GM12878 (cell line): ENCODE measurements at regions not wholly inside any gene's neighbourhood (a gene's known extent, or its start where the extent isn't known, plus 50 kb on each side); places are given as distances from the start of the nearest gene placed in this dataset.
A peak's percentile ranks its signal among the peaks of the same experiment; 100 is the strongest.

Source experiments
- ASH2L ChIP-seq: fragments of 300-600, 200-600 bp; sonication (generic); IDR thresholded peaks from 2 replicates; pipeline ENCODE4 v1.6.1; 2017; ENCODE audit warnings: low read depth, mild to moderate bottlenecking, borderline replicate concordance
- BACH1 ChIP-seq: fragments of 450-650 bp; IDR thresholded peaks from 2 replicates; pipeline ENCODE4 v1.6.1; 2017; ENCODE audit warnings: mild to moderate bottlenecking, borderline replicate concordance
- CREB1 ChIP-seq: IDR thresholded peaks from 2 replicates; pipeline ENCODE4 v1.6.1; 2012; ENCODE audit warnings: low read depth, mild to moderate bottlenecking, inconsistent platforms
- EGR1 ChIP-seq, 2 experiments: IDR thresholded peaks; 1 replicate in 1 of 2; 2 replicates in 1 of 2; pipeline ENCODE4 v1.6.1; 2011 to 2012; ENCODE audit warnings: low read depth in 2 of 2, low read length in 2 of 2, borderline replicate concordance in 1 of 2, mild to moderate bottlenecking in 1 of 2, moderate library complexity in 1 of 2
- ETV6 ChIP-seq, 2 experiments: fragments of 450-650 bp in 1 of 2; IDR thresholded peaks in 1 of 2; conservative IDR thresholded peaks in 1 of 2; 2 replicates each; pipeline ENCODE4 v1.6.1; 2014; ENCODE audit warnings: antibody characterized with exemption in 1 of 2, borderline replicate concordance in 1 of 2, low read depth in 1 of 2, mild to moderate bottlenecking in 1 of 2, moderate library complexity in 1 of 2
- HDAC6 ChIP-seq: fragments of 200-600 bp; sonication (generic); IDR thresholded peaks from one replicate; pipeline ENCODE4 v1.8.0; 2017; ENCODE audit warnings: antibody characterized with exemption; ENCODE audit not compliant: unreplicated experiment
- HDGF ChIP-seq: fragments of 450-650 bp; IDR thresholded peaks from 2 replicates; pipeline ENCODE4 v1.6.1; 2016; ENCODE audit warnings: antibody characterized with exemption
- KAT2A ChIP-seq: conservative IDR thresholded peaks from 2 replicates; pipeline ENCODE4 v1.6.1; 2011; ENCODE audit warnings: low read depth, low read length; ENCODE audit not compliant: control insufficient read depth
- LARP7 ChIP-seq: fragments of 450-650 bp; IDR thresholded peaks from 2 replicates; pipeline ENCODE4 v1.6.1; 2017; ENCODE audit warnings: mild to moderate bottlenecking
- MTA3 ChIP-seq: IDR thresholded peaks from 2 replicates; pipeline ENCODE4 v1.6.1; 2012; ENCODE audit warnings: low read length, inconsistent platforms, borderline replicate concordance
- NBN ChIP-seq: fragments of 450-650 bp; IDR thresholded peaks from 2 replicates; pipeline ENCODE4 v1.6.1; 2016
- NFYB ChIP-seq: IDR thresholded peaks from 2 replicates; pipeline ENCODE4 v1.6.1; 2011; ENCODE audit warnings: low read depth, mild to moderate bottlenecking, low read length, improper control_type of control experiment, moderate library complexity; ENCODE audit not compliant: insufficient read depth
- NR2C2 ChIP-seq: IDR thresholded peaks from 2 replicates; pipeline ENCODE4 v1.6.1; 2011; ENCODE audit warnings: borderline replicate concordance, low read depth; ENCODE audit not compliant: control insufficient read depth, insufficient read length
- NR2F1 ChIP-seq: fragments of 450-650 bp; conservative IDR thresholded peaks from 2 replicates; pipeline ENCODE4 v1.6.1; 2017; ENCODE audit warnings: mild to moderate bottlenecking
- PAX5 ChIP-seq: IDR thresholded peaks from 2 replicates; pipeline ENCODE4 v1.6.1; 2011; ENCODE audit warnings: low read depth, low read length, borderline replicate concordance
- SMARCA5 ChIP-seq: fragments of 450-650 bp; IDR thresholded peaks from 2 replicates; pipeline ENCODE4 v1.6.1; 2017; ENCODE audit warnings: mild to moderate bottlenecking
- SREBF2 ChIP-seq: IDR thresholded peaks from 2 replicates; pipeline ENCODE4 v1.6.1; 2012; ENCODE audit warnings: mild to moderate bottlenecking, low read length
- TARDBP ChIP-seq: IDR thresholded peaks from 2 replicates; pipeline ENCODE4 v1.6.1; 2016; ENCODE audit warnings: borderline replicate concordance
- YY1 ChIP-seq: IDR thresholded peaks from 2 replicates; pipeline ENCODE4 v1.6.1; 2011; ENCODE audit warnings: low read depth, mild to moderate bottlenecking, low read length
- ZNF207 ChIP-seq: fragments of 450-650 bp; IDR thresholded peaks from 2 replicates; pipeline ENCODE4 v1.6.1; 2014; ENCODE audit warnings: antibody characterized with exemption, mild to moderate bottlenecking, borderline replicate concordance
- ZZZ3 ChIP-seq: IDR thresholded peaks from 2 replicates; pipeline ENCODE4 v1.6.1; 2011; ENCODE audit warnings: low read depth; ENCODE audit not compliant: control insufficient read depth, insufficient read length
- TF ChIP-seq, protein P1 (sequence below): IDR thresholded peaks from 2 replicates; pipeline ENCODE4 v1.6.1; 2012; ENCODE audit warnings: mild to moderate bottlenecking, low read depth, low read length
- TF ChIP-seq, protein P2 (sequence below): fragments of 450-650 bp; IDR thresholded peaks from 2 replicates; pipeline ENCODE4 v1.6.1; 2017; ENCODE audit warnings: mild to moderate bottlenecking, low read depth, inconsistent platforms; ENCODE audit not compliant: poor library complexity, severe bottlenecking
- TF ChIP-seq, protein P3 (sequence below): IDR thresholded peaks from 2 replicates; pipeline ENCODE4 v1.6.1; 2011; ENCODE audit warnings: low read depth, mild to moderate bottlenecking, low read length, moderate library complexity, borderline replicate concordance; ENCODE audit errors: extremely low read depth
- TF ChIP-seq, protein P4 (sequence below): fragments of 450-650 bp; IDR thresholded peaks from 2 replicates; pipeline ENCODE4 v1.6.1; 2016; ENCODE audit warnings: mild to moderate bottlenecking

DNA sequence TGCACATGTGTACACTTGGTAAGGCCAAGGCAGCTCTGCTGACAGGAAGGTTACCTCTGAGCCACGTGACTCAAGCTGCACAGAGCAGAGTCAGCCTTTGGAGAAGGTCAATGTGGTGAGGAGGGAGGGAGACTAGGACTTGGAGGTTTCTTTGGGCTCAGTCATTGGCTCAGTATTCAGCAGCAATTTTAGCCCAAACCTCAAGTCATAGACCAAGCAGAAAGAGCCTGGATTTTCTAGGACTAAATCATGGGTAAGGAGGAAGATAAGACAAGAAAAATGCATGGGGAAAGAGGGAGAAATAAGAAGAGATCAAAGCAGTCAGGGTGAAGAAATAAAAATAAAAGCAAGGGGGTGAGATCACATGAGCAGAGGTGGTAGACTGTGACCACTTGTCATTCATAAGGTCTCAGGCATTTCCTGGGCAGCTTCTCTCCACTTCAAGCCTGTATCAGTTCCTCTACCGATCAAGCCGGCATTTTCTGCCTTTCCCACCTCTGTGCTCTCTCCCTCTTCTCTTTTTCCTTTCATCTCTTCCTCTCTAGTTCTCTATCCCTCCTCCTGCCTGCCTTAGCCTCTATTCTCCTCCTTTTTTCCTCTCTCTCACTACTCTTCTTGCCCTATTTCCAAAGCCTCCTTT, 51.7 kb upstream of the DUSP10 start (continued):
- TF ChIP-seq, protein P1, sequence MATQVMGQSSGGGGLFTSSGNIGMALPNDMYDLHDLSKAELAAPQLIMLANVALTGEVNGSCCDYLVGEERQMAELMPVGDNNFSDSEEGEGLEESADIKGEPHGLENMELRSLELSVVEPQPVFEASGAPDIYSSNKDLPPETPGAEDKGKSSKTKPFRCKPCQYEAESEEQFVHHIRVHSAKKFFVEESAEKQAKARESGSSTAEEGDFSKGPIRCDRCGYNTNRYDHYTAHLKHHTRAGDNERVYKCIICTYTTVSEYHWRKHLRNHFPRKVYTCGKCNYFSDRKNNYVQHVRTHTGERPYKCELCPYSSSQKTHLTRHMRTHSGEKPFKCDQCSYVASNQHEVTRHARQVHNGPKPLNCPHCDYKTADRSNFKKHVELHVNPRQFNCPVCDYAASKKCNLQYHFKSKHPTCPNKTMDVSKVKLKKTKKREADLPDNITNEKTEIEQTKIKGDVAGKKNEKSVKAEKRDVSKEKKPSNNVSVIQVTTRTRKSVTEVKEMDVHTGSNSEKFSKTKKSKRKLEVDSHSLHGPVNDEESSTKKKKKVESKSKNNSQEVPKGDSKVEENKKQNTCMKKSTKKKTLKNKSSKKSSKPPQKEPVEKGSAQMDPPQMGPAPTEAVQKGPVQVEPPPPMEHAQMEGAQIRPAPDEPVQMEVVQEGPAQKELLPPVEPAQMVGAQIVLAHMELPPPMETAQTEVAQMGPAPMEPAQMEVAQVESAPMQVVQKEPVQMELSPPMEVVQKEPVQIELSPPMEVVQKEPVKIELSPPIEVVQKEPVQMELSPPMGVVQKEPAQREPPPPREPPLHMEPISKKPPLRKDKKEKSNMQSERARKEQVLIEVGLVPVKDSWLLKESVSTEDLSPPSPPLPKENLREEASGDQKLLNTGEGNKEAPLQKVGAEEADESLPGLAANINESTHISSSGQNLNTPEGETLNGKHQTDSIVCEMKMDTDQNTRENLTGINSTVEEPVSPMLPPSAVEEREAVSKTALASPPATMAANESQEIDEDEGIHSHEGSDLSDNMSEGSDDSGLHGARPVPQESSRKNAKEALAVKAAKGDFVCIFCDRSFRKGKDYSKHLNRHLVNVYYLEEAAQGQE, result no peak
- TF ChIP-seq MTA3, result no peak
- TF ChIP-seq ZZZ3, result no peak
- no peak for TF ChIP-seq SREBF2
- no peak for TF ChIP-seq HDAC6
- peak; percentile 94 for TF ChIP-seq PAX5
- no peak for TF ChIP-seq ASH2L
- TF ChIP-seq ETV6 (conservative IDR thresholded peaks at IDR 0.05 in 1 of 2, IDR thresholded peaks at IDR 0.05 in 1 of 2; ENCODE audit: borderline replicate concordance in 1 of 2, low read depth in 1 of 2), result peak in 1 of 2 experiments; percentile 53; a peak in 1 of 4 replicates
- TF ChIP-seq NFYB, result peak; percentile 55; the same call in 1 of the 2 replicates
- TF ChIP-seq KAT2A, result no peak
- TF ChIP-seq, protein P2, sequence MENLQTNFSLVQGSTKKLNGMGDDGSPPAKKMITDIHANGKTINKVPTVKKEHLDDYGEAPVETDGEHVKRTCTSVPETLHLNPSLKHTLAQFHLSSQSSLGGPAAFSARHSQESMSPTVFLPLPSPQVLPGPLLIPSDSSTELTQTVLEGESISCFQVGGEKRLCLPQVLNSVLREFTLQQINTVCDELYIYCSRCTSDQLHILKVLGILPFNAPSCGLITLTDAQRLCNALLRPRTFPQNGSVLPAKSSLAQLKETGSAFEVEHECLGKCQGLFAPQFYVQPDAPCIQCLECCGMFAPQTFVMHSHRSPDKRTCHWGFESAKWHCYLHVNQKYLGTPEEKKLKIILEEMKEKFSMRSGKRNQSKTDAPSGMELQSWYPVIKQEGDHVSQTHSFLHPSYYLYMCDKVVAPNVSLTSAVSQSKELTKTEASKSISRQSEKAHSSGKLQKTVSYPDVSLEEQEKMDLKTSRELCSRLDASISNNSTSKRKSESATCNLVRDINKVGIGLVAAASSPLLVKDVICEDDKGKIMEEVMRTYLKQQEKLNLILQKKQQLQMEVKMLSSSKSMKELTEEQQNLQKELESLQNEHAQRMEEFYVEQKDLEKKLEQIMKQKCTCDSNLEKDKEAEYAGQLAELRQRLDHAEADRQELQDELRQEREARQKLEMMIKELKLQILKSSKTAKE, result peak; percentile 100
- peak; percentile 69; the same call in 1 of the 2 replicates for TF ChIP-seq YY1
- TF ChIP-seq ZNF207, result no peak
- no peak for TF ChIP-seq TARDBP
- TF ChIP-seq, protein P3, sequence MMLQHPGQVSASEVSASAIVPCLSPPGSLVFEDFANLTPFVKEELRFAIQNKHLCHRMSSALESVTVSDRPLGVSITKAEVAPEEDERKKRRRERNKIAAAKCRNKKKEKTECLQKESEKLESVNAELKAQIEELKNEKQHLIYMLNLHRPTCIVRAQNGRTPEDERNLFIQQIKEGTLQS, result no peak
- TF ChIP-seq, protein P4, sequence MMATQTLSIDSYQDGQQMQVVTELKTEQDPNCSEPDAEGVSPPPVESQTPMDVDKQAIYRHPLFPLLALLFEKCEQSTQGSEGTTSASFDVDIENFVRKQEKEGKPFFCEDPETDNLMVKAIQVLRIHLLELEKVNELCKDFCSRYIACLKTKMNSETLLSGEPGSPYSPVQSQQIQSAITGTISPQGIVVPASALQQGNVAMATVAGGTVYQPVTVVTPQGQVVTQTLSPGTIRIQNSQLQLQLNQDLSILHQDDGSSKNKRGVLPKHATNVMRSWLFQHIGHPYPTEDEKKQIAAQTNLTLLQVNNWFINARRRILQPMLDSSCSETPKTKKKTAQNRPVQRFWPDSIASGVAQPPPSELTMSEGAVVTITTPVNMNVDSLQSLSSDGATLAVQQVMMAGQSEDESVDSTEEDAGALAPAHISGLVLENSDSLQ, result peak; percentile 74; the same call in 1 of the 2 replicates
- no peak for TF ChIP-seq SMARCA5
- TF ChIP-seq BACH1, result no peak
- no peak for TF ChIP-seq NR2C2
- TF ChIP-seq HDGF, result peak; percentile 95; the same call in 1 of the 2 replicates
- peak; percentile 65 for TF ChIP-seq NR2F1
- TF ChIP-seq EGR1 (IDR thresholded peaks at IDR 0.05; ENCODE audit: borderline replicate concordance in 1 of 2, low read depth in 2 of 2, low read length in 2 of 2), result no peak
- no peak for TF ChIP-seq LARP7
- TF ChIP-seq CREB1, result no peak; the same call in 1 of the 2 replicates
- peak; percentile 96 for TF ChIP-seq NBN
